ENCODE measurements at regions not wholly inside any gene's neighbourhood (a gene's known extent, or its start where the extent isn't known, plus 50 kb on each side); places are given as distances from the start of the nearest gene placed in this dataset.

- TF ChIP-seq REST (IDR thresholded peaks at IDR 0.05; ENCODE audit: low read depth, low read length), result no peak
- no peak for TF ChIP-seq YY1 (IDR thresholded peaks at IDR 0.05; ENCODE audit: low read depth)
- TF ChIP-seq PBX3 (IDR thresholded peaks at IDR 0.05), result no peak
- TF ChIP-seq EP300 (IDR thresholded peaks at IDR 0.05; ENCODE audit: borderline replicate concordance in 1 of 2, low read depth in 1 of 2, low read length in 1 of 2), result no peak
- no peak for TF ChIP-seq RXRA (IDR thresholded peaks at IDR 0.05; ENCODE audit: borderline replicate concordance, low read depth)
- no peak for TF ChIP-seq CTCF (IDR thresholded peaks at IDR 0.05)
- no peak for TF ChIP-seq EZH2phosphoT487 (IDR thresholded peaks at IDR 0.05; ENCODE audit: borderline replicate concordance, low read depth)
- no peak for TF ChIP-seq RAD21 (IDR thresholded peaks at IDR 0.05; ENCODE audit: low read length)
- no peak for TF ChIP-seq TCF12 (IDR thresholded peaks at IDR 0.05)
Measured at GRCh38 chr4:56148428-56148827, 199.7 kb downstream of the CEP135 start.
